Panc1 (cell line): ENCODE measurements at regions not wholly inside any gene's neighbourhood (a gene's known extent, or its start where the extent isn't known, plus 50 kb on each side); places are given as distances from the start of the nearest gene placed in this dataset.

Experiments used
- CTCF ChIP-seq: fragments of 450-650 bp; IDR thresholded peaks from 2 replicates; pipeline ENCODE4 v1.5.1; 2017; ENCODE audit warnings: mild to moderate bottlenecking
- REST ChIP-seq, 2 experiments: IDR thresholded peaks; 2 replicates each; pipeline ENCODE4 v1.6.1; 2011 to 2012; ENCODE audit warnings: low read depth in 2 of 2, control low read depth in 1 of 2, low read length in 1 of 2, mild to moderate bottlenecking in 1 of 2, moderate library complexity in 1 of 2; ENCODE audit not compliant: insufficient read depth in 1 of 2

GRCh38 chr20:39897781-39898466 lies 791.1 kb downstream of the MAFB start:
- TF ChIP-seq CTCF (no peak), REST (IDR thresholded peaks at IDR 0.05; ENCODE audit: insufficient read depth in 1 of 2, low read depth in 2 of 2, low read length in 1 of 2) (no peak)
